RPMI8226 (cell line): ENCODE measurements at regions not wholly inside any gene's neighbourhood (a gene's known extent, or its start where the extent isn't known, plus 50 kb on each side); places are given as distances from the start of the nearest gene placed in this dataset.

ENCODE experiments used
- DNase-seq: peaks from one replicate; pipeline ENCODE4 v3.0.0-alpha.2; 2015

DNA sequence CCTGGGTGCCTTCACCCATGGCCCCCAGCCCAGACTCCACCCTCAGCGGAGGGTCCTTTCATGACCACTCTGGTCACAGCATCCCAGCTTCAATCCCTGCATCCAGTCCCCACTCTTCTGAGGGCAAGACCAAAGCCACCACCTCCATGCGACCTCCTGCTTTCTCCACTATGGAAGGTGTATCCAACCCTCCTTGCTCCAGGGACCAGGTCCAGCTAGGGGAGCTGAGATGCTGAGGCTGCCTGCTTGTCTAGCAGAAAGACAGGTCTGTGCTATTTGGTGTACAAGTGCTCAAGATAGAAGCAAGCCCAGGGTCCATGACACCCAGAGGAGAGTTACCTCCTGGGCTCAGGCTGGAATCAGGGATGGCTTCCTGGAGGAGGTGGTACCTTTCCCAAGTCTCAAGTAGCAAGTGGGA is 73.8 kb upstream of the RAB6C start:
- DNase-seq = no peak

DNA sequence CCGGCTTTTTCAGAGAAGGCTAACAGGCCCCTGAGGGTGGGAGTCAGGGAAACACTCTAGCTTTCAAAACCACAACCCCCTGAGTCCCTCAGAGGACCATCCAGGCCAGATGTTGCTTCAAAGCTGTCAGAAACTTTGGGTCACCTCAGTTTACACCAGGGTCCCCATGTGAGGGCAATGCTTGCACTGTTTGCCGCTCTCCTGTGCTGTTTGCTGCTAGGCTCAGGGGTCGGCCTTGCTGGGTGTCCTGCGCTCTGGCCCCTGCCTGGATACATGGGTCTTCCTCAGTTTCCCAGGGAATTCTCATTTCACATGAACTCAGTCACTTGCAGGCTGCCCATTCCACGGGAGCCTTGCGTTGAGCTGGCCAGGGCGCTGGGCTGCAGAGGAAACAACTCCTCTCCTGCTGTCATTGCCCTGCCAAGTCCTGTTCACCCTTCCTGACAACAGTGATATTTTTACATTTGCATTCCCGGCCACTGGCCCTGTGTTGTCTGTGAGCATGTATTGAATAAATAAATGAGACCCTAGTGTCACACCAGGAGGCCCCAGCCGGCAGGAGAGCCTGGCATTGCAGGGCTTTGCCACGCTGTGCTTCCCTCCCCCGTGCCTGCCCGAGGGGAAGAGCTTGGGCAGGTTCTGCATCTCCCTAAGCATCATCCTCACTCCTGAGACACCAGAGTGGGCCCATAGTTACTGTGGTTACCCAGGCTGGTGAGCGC is 73.2 kb upstream of the RAB6C start:
- DNase-seq = no peak

DNA sequence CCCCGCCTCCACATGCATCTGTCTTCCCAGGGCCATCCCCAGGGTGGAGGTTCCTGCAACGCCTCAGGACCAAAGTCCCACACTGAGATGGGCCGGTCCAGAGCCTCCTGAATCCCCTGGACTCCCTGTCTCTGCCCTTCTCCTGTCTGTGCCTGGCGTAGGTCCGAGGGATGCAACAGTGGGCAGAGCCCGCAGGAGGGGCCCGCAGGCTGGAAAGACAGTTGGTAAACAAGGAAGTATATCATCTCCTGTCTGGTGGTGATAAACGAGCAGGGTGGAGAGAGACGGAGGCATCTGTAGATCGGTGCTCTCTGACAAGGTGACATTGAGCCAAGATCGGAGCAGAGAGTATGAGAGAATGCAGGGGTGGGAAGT is 72.6 kb upstream of the RAB6C start:
- DNase-seq = no peak

DNA sequence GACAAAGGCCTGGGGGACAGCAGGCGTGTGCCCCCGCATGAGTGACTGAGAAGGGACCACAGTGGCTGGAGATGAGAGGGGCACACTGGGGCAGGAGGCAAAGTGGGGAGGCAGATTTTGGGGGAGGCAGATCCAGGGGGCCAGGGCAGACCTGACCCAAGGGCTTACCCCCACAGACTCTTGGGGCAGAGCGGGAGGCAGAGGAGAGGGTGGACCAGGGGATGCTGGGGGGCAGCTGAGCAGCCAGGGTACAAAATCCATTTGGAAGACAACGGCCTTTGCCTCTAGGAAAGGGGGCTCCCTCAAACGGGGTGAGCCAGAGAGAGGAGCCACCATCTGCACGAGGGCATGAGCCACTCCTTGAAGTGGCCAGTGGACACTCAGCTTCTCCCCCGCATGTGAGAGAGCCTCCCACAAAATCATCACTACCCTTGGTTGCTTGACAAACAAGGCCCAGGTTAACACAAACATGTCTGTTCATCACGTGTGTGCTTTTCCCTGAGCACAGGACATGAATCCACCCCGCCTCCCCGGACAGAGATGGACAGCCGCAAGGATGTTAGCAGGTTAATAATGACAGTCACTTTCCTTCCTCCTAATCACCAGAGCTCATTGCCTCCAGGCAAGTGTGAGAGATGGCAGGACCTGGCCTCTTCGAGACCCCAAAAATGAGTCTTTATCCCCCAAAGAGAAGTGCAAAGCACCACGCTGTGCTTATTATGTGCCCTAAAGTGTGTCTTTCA is 72.0 kb upstream of the RAB6C start:
- no peak for DNase-seq

DNA sequence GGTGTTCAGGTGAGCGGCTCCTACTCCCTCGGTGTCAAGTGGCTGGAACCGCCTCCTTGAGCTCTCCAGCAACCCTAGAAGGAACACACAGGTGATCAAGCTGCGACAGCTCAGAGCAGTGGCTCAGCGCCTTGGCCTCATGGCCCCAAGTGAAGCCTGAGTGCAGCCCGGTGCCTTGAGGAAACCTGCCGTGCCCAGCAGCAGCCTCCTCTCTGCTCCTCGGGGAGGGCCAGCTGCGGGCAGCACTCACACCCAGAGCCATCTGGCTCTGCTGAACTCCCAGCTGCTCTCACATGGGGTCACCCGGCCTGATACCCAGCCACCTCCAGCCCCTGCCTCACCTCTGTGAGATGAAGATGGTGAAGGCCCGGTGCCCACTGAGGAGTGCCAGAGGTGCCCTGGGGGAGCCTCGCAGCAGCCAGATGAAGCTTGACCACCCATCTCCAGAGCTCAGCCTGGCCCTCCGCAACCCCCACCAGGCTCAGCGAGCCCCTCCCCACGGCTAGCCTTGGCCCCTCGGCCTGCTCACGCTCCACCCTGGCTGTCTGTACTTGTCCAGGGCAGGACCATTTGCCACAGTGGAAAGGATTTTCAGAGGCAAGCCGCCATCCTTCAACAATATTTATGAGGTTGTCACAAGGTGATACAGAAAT is 70.6 kb upstream of the RAB6C start:
- DNase-seq = no peak

DNA sequence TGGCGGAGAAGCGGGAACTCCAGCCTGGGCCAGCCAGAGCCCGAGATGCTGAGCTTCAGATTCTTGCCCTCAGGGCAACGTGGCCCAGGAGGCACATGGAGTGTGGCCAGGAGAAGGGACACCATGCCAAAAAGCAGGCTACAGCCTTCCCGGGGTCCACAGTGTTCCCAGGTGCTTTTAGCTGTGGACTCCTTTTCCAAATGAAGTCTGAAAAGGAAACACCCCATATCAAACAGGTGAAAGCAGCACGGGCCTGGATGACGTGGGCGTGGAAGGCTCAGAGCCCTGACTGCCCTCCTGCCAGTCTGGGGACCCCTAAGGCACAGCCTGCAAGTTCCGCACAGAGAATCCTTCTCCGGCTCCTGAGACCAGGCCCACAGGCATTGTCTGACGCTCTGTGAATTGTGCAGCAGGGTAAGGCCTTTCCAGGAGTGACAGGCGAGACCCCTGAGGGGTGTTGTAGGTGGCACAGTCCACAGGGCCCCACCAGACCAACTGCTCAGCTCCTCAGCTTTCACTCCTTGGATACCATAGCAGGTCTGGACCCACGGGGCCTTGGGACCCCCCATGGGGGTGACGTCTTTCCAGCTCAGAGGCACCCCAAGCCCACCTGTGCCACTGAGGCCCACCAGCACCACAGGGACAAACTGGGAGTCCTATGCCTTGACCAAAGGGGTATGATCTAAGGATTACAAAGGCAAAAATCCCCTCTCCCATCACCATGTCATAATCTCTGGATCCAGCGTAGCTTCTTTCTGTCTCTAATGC is 69.6 kb upstream of the RAB6C start:
- no peak for DNase-seq

DNA sequence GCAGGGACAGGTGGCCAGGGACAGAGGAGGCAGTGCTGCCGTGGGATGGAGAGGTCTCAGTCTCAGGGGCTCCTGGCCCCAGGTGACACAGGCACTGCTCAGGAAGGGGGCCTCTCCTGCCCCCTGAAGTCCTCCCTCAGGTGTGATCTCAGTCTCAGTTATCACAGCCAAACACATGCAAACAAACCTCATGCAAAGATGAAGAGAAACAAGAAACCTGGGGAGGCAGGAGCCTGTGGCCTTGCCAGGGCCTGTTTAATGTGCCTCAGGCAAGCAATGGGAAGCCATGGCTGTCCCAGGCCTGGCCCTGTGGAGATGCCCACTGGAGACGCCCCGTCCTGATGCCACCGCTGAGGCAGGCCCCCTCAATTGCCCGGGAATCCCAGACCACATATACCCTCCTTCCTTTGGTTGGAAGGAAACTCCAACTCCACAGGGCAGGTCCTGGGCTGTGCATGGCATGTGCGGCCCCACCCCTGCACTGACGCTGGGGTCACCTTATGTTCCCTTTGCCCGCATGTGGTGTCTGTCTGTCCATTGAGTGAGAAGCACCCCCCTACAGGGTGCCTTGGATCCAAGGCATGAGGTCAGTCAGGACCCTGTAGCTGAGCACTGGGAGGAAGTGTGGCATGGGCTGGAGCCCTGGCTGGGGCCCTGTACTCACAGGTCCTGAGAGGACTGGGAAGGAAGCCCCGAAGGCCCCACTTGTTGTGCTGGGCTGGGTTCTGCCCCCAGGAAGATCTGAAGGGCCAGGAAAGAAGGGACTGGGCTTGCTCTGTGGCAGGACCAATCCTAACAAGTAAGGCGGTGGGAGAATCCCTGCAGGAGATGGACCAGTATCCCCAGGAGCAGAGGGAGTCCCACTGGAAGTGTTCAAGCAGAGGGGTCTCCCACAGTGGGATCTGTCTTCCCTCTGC is 68.8 kb upstream of the RAB6C start:
- no peak for DNase-seq

DNA sequence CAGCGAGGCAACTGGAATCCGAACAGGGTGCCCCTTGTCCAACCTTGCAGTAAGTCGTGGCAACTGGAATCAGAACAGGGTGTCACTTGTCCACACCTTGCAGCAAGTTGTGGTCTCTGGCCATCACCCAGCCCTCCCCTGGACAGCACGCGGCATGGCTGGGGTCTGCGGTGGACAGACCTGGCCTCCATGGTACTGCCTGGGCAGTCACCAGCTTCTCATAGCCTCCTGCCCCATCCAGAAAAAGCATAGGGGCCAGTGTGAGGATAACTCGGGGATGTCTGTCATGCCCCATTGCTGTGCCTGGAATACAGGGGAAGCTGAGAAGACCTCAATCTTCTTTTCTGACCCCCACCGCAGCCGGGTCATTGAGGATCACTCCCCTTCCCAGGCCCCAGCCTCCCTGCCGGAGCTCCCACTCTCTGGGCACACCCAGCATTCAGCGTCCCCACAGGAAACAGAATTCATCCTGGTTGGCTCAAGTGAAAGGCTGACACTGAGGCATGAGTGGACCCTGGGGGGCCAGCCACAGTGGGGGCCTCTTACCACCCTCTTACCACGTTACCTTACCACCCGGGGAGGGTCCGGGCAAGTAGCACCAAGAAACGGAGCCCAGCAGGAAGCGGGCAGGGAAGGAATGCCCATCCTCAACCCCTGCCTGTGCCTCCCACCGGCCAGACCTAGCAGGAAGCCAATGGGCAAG is 68.0 kb upstream of the RAB6C start:
- DNase-seq = no peak

DNA sequence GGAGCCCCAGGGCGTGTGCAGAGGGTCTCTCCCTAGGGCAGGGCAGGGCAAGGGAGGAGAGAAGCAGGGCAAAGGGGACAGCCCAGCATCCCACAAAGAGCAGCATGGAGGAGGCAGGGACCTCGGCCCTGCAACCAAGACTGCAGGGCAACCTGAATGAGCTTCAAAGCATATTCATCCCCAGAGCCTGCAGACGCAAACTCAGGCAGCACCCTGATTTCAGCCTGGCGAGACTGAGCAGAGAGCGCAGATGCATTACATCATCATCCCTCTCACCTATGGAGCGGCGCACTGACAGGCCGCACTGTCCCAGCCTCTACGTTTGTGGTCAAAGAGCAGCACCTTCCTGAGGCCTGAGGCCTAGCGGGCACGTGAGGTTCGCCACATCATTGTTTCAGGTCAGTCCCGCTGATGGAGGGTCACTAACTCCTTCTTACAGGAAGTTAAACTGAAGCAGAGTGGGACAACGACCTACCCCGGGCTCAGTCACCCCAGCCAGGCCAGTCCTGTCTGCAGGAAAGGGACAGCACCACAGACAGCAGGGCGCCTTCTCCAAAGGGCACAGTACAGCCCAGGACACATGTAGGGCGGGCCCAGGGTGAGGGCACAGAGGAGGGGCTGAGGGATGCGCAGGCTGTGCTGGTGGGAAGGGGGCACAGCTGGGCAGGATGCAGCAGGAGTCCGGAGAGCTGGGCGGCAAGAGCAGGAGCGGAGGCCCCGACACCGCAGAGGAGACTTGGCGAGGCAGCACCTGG is 67.2 kb upstream of the RAB6C start:
- no peak for DNase-seq

DNA sequence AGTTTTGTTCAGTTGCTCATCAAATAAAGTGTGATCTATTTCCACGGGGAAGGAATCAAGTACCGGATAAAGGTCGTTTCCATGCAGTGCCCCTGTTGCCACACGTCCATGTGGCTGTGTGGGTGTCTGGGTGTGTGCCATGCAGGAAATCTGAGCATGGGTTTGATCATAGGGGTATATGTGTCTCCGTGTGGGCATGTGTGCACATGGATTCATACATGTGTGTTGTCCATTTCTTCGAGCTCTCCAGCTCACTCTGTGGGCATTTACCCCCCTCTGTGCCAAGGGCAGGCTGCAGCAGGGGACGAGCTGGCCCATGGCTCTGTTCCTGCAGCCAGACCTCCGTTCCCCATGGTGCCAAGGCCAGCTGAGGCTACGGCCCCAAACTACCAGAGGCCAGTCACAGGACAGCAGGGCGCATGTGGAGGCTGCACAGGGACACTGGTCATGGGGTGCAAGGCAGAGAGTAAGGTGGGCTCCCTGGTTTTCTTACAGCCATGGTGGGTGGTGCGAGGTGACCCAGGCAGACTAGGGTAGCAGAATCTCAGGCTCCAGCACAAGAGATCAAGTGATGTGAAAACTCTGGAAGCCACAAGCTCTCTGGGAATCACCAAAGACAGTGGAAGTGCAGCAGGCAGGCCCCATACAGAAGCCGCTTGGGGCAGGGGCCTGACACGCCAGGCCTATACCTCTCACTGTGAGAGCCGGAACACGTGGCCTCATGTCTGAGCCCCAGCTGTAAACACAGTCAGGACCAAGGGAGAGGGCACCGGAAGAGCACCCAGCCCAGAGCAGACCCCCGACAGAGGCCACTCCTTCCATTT is 66.4 kb upstream of the RAB6C start:
- DNase-seq = no peak

DNA sequence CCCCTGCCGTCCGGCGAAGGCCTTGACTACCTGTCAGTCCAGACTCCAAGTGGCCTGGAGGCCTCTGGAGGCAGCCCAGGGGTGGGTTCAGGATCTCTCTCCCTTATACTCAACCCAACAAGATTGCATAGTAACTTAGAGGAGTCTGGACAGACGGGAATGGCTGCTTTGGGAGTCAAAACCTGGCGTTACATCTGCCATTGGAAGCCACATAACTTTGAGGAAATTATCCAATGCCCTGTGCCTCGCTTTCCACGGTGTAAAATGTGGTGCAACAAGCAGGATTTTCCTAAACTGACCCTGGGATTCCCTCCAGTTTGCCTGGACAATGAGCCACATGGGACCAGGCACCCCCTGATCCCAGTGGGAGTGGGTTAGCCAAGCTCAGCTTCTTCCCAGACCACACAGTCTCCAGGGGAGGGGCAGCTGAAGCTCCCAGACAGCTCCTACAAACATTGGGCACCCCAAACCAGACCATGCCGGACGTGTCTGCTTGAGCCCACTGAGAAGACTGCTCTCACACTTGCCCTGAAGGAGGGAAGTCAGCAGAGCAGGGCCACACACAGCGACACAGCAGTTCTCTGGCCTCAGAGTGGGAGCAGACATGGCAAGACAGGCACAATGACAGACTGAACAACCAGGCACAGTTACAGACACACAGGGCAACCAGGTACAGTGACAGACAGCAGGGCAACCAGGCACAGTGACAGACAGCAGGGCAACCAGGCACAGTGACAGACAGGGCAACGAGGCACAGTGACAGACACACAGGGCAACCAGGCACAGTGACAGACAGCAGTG is 65.6 kb upstream of the RAB6C start:
- DNase-seq = no peak

DNA sequence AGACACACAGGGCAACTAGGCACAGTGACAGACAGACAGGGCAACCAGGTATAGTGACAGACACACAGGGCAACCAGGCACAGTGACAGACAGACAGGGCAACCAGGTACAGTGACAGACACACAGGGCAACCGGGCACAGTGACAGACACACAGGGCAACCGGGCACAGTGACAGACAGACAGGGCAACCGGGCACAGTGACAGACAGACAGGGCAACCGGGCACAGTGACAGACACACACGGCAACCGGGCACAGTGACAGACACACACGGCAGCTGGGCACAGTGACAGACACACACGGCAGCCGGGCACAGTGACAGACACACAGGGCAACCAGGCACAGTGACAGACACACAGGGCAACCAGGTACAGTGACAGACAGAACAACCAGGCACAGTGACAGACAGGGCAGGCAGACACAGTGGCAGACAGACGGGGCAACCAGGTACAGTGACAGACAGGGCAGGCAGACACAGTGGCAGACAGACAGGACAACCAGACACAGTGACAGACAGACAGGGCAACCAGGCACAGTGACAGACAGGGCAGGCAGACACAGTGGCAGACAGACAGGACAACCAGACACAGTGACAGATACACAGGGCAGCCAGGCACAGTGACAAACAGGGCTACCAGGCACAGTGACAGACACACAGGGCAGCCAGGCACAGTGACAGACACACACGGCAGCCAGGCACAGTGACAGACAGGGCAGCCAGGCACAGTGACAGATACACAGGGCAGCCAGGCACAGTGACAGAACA is 64.7 kb upstream of the RAB6C start:
- no peak for DNase-seq

DNA sequence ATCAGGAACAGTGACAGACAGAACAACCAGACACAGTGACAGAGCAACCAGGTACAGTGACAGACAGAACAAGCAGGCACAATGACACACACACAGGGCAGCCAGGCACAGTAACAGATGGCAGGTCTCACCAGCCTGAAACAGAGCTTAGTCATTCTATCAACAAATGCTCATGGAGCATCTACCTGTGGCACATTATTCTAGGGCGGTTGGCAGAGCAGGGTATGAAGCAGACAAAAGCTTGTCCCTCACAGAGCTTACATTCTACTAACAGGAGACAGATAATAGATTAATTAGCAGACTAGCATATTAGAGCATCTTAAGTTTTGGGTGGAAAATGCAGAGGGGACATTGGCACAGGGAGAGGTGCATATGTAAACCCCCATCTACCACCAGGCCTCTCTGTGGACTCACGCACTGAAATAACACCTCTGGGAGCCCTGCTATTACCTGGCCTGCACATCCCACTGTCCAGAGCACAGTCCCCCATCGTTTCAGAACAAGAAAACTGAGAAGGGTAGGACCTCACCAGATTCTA is 64.1 kb upstream of the RAB6C start:
- no peak for DNase-seq

DNA sequence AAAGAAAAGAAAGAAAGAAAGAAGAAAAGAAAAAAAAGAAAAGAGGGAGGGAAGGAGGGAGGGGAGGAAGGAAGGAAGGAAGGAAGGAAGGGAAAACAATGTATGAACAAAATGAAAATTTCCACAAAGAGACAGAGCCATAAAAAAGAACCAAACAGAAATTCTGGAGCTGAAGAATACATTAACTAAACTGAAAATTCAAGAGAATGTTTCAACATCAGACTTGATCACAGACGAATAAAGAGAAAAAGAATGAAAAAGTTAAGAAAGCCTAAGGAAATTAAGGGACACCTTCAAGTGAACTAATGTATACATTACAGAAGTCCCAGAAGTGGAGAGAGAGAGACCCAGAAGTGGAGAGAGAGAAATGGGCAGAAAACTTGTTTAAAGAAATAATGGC is 60.9 kb upstream of the RAB6C start:
- DNase-seq = no peak

DNA sequence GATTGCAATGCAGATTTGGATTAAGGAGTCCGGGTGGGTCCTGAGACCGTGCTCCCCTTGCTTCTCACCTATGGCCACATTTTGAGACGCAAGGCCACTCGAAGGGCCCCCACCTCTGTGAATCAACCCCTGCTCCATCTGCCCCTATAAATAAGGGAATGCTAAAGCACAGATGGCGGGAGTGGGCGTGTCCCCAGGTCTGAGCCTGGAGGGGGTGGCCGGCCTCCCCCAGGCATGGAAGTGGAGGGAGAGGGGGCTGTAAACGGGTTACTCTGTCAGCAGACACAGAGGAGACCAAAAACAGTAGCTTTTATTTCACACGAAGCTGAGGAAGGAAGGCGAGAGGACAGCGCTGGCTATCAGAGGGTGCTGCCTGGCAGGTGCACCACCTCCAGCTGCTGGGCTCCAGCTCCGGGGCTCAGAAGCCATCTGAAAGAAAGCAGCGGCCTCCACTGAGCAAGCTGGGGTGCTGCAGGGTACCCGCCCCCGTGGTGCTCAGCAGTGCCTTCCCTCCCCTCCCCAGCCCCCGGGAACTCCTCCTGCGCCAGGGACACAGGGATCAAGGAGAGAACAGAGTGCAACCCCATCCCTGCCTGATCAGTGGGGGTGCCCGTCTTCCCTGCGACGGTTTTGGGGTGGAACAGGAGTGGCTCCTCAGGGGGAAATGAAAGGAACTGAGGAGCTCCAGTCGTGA is 56.7 kb upstream of the RAB6C start:
- peak; percentile 35 for DNase-seq

DNA sequence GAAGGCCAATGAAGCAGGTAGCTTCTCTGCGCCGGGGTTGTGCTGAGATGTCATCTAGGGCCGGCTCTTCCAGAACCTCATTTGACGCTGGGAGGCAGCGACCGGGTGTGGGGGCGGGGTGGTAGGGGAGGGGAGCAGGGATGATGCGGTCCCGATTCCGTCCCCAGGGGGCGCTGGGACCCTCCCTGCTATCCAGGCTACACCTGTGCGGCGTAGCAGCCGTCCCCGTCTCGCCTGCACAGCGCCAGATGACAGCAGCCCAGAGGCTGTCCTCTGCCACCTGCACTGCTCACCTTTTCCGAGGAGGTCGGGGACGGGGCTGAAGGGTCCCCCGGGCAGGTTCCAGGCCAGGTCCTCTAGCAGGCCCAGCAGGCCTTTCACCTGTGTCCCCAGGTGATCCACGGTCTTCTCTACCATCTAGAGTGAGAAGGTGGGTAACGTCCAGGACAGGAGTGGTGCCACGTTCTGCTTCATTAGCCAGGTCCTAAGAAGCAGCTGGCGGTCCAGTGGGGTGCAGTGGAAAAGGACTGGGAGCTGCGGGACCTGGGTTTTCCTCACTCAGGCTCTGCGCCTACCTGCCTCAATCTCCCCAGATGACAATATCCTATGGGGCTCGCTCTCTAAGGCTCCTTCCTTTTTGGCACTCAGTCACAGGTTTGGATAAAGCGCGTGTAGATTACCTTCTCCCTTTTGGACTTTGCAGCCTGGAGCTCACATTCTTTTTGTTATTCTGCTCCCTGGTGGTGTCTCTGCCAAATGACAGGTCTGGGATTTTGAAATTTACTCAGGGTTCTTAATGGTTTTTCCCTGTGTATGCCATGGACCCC is 56.0 kb upstream of the RAB6C start:
- DNase-seq = peak; percentile 53
